HCT116 (cell line): ENCODE measurements at regions not wholly inside any gene's neighbourhood (a gene's known extent, or its start where the extent isn't known, plus 50 kb on each side); places are given as distances from the start of the nearest gene placed in this dataset.

Source experiments
- ATAC-seq: fragments of 200-7000 bp; cut with Tn5 transposase; 2 replicates; pipeline ENCODE4 v1.9.1; 2020; ENCODE audit warnings: mild to moderate bottlenecking, moderate library complexity
- BruUV-seq: library from RNA; stranded (reverse); fragments of 400-500 nt; replicated peaks from 2 replicates; lab custom pipeline; 2021; lab: Mats Ljungman, UMichigan
- CTCF ChIA-PET: fragments of 300-600 bp; sonication (Branson Sonifier 250); formaldehyde crosslinking; loops from one replicate; lab custom pipeline; 2021; ENCODE audit warnings: antibody characterized with exemption; lab: Charles Lee
- POLR2A ChIA-PET: fragments of 300-600, 350-600 bp; sonication (Branson Sonifier 250); formaldehyde crosslinking; loops from one replicate; lab custom pipeline; 2021; ENCODE audit warnings: antibody characterized with exemption; lab: Charles Lee
- RAD21 ChIA-PET, 2 experiments: fragments of 300-600 bp; sonication (Branson Sonifier 250); formaldehyde crosslinking; loops; one replicate each; lab custom pipeline; 2023; ENCODE audit warnings: low total read pairs in 2 of 2; ENCODE audit not compliant: uncharacterized antibody in 2 of 2, unreplicated experiment in 2 of 2, low non-redundant PET in 1 of 2; lab: Charles Lee
- DNase-seq: peaks from one replicate; pipeline ENCODE4 v3.0.0-alpha.2; 2010; ENCODE audit warnings: low read depth, low spot score
- H2AFZ ChIP-seq: fragments of 200-600 bp; shearing (Covaris generic), sonication (generic); 2 replicates; pipeline ENCODE4 v1.6.1; 2017; ENCODE audit warnings: low read depth, mixed run types, mixed read lengths, antibody characterized with exemption, low read length; ENCODE audit not compliant: poor library complexity, severe bottlenecking
- H3K27ac ChIP-seq: 2 replicates; pipeline ENCODE4 v1.5.1; 2012; ENCODE audit warnings: low read depth, low read length
- H3K27me3 ChIP-seq: fragments of 200-600 bp; sonication (generic); 2 replicates; pipeline ENCODE4 v1.6.1; 2016; ENCODE audit warnings: mixed run types, low read length, mixed read lengths; ENCODE audit not compliant: insufficient read depth
- H3K36me3 ChIP-seq, 2 experiments: fragments of 200-500 bp in 1 of 2; fragments of 200-600 bp in 1 of 2; sonication (Bioruptor generic) in 1 of 2; sonication (generic) in 1 of 2; 2 replicates each; pipeline versions ENCODE4 v1.5.1 to v1.6.1; 2014 to 2016; ENCODE audit warnings: low read length in 2 of 2, inconsistent platforms in 1 of 2, mixed read lengths in 1 of 2, mixed run types in 1 of 2; ENCODE audit not compliant: insufficient read depth in 2 of 2, control insufficient read depth in 1 of 2
- H3K4me1 ChIP-seq, 2 experiments: fragments of 200-600 bp in 1 of 2; sonication (generic) in 1 of 2; 2 replicates each; pipeline versions ENCODE4 v1.5.1 to v1.6.1; 2012 to 2017; ENCODE audit warnings: low read length in 2 of 2, inconsistent platforms in 1 of 2, mild to moderate bottlenecking in 1 of 2, mixed read lengths in 1 of 2, mixed run types in 1 of 2, moderate library complexity in 1 of 2; ENCODE audit not compliant: insufficient read depth in 2 of 2, control insufficient read depth in 1 of 2
- H3K4me2 ChIP-seq: fragments of 200-600 bp; sonication (generic); 2 replicates; pipeline ENCODE4 v1.6.1; 2017; ENCODE audit warnings: mixed run types, low read length, mixed read lengths
- H3K4me3 ChIP-seq, 2 experiments: fragments of 200-600 bp in 1 of 2; sonication (generic) in 1 of 2; replicated peaks in 1 of 2; 2 replicates each; pipeline ENCODE4 v1.5.1; 2011 to 2016; ENCODE audit warnings: low read length in 2 of 2, control low read depth in 1 of 2, low read depth in 1 of 2, mild to moderate bottlenecking in 1 of 2, mixed read lengths in 1 of 2, mixed run types in 1 of 2
- H3K79me2 ChIP-seq: fragments of 200-600 bp; sonication (generic); 2 replicates; pipeline ENCODE4 v1.6.1; 2017; ENCODE audit warnings: mild to moderate bottlenecking, mixed run types, low read length, moderate library complexity, mixed read lengths; ENCODE audit not compliant: insufficient read depth
- H3K9ac ChIP-seq: fragments of 200-600 bp; sonication (generic); 2 replicates; pipeline ENCODE4 v1.6.1; 2016; ENCODE audit warnings: low read length, mixed read lengths
- H3K9me2 ChIP-seq: fragments of 200-600 bp; sonication (generic), shearing (Covaris generic); 2 replicates; pipeline ENCODE4 v1.6.1; 2017; ENCODE audit warnings: mixed run types, mild to moderate bottlenecking, moderate library complexity; ENCODE audit not compliant: insufficient read depth
- H3K9me3 ChIP-seq, 2 experiments: fragments of 200-500 bp in 1 of 2; fragments of 200-600 bp in 1 of 2; sonication (Bioruptor generic) in 1 of 2; sonication (generic) in 1 of 2; 2 replicates each; pipeline ENCODE4 v1.6.1; 2014 to 2017; ENCODE audit warnings: low read length in 2 of 2, mixed read lengths in 2 of 2, inconsistent platforms in 1 of 2, low read depth in 1 of 2, mild to moderate bottlenecking in 1 of 2, mixed run types in 1 of 2, moderate library complexity in 1 of 2; ENCODE audit not compliant: control insufficient read depth in 1 of 2, insufficient read depth in 1 of 2
- H4K20me1 ChIP-seq: fragments of 200-600 bp; sonication (generic), shearing (Covaris generic); 2 replicates; pipeline ENCODE4 v1.6.1; 2017; ENCODE audit warnings: mixed run types, mild to moderate bottlenecking, moderate library complexity; ENCODE audit not compliant: insufficient read depth
- CEBPB ChIP-seq: IDR thresholded peaks from 2 replicates; pipeline ENCODE4 v1.6.1; 2012; ENCODE audit warnings: low read depth
- EGR1 ChIP-seq: IDR thresholded peaks from 2 replicates; pipeline ENCODE4 v1.6.1; 2012; ENCODE audit warnings: low read depth
- EZH2phosphoT487 ChIP-seq: fragments of 200-600 bp; IDR thresholded peaks from 2 replicates; pipeline ENCODE4 v1.6.1; 2018; ENCODE audit warnings: antibody characterized with exemption, borderline replicate concordance
- FOSL1 ChIP-seq: IDR thresholded peaks from 2 replicates; pipeline ENCODE4 v1.6.1; 2012; ENCODE audit warnings: low read depth
- POLR2AphosphoS5 ChIP-seq: IDR thresholded peaks from 2 replicates; pipeline ENCODE4 v1.6.1; 2011; ENCODE audit warnings: mild to moderate bottlenecking, low read depth, low read length, moderate library complexity
- SIN3A ChIP-seq: IDR thresholded peaks from 2 replicates; pipeline ENCODE4 v1.6.1; 2012; ENCODE audit warnings: low read depth
- ZNF274 ChIP-seq: fragments of 200-500 bp; sonication (Bioruptor generic); IDR thresholded peaks from 2 replicates; pipeline ENCODE4 v1.6.1; 2014; ENCODE audit warnings: mild to moderate bottlenecking, low read depth, low read length, inconsistent platforms
- intact Hi-C: fragments of 100-400 bp; cut with micrococcal nuclease; formaldehyde crosslinking; loops from 2 replicates; pipeline ENCODE4 v1.10.0; 2022
- TF ChIP-seq, protein P1 (sequence below): IDR thresholded peaks from 2 replicates; pipeline ENCODE4 v1.6.1; 2012
- TF ChIP-seq, protein P2 (sequence below): IDR thresholded peaks from 2 replicates; pipeline ENCODE4 v1.6.1; 2011; ENCODE audit warnings: mild to moderate bottlenecking, low read length, moderate library complexity; ENCODE audit not compliant: insufficient replicate concordance; ENCODE audit errors: extremely low read depth
- TF ChIP-seq, protein P3 (sequence below): IDR thresholded peaks from 2 replicates; pipeline ENCODE4 v1.6.1; 2012; ENCODE audit warnings: low read depth

DNA sequence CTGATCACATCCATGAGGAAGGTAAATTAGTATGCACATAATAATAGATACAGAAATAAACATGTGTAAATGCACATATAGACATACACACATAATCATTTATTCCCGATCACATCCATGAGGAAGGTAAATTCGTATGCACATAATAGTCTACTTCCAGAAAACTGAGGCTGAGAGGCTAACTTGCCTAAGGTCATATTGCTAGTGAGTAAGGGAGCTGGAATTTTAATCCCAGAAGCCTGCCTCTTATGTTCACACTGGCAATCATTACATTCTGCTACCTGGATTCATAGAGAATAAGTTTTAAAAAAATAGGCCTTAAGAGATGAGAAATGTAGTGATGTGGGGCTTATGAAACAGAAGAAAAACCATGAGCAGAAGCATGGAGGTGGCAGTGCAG is 716.3 kb downstream of the BRINP1 start:
- no peaks in the 10 kb centered on the region for H4K20me1 ChIP-seq
- H3K27me3 ChIP-seq, result no peaks in the 10 kb centered on the region
- POLR2A ChIA-PET, result no interaction called here
- no peaks in the 10 kb centered on the region for H3K79me2 ChIP-seq
- H3K36me3 ChIP-seq, result no peaks in the 10 kb centered on the region
- no peak overlapping the region for H3K4me2 ChIP-seq
- BruUV-seq, result no TSS peak
- H3K9ac ChIP-seq, result no peak overlapping the region
- ATAC-seq (no peak), DNase-seq (no peak)
- H3K9me3 ChIP-seq, result peaks cover 0 to 20% of the 10 kb centered on the region in 2 experiments; a peak in 2 of 4 replicates
- CTCF ChIA-PET, result no interaction called here
- RAD21 ChIA-PET, result no interaction called here
- intact Hi-C loops, result no loop called here
- no peaks in the 10 kb centered on the region for H3K9me2 ChIP-seq
- no peak overlapping the region for H2AFZ ChIP-seq
- H3K4me1 ChIP-seq, result no peaks in the 10 kb centered on the region
- no peak overlapping the region for H3K4me3 ChIP-seq
- no peak overlapping the region for H3K27ac ChIP-seq
- TF ChIP-seq, protein P1, sequence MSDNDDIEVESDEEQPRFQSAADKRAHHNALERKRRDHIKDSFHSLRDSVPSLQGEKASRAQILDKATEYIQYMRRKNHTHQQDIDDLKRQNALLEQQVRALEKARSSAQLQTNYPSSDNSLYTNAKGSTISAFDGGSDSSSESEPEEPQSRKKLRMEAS, result no peak
- TF ChIP-seq SIN3A, result no peak
- TF ChIP-seq CEBPB, result no peak
- TF ChIP-seq, protein P2, sequence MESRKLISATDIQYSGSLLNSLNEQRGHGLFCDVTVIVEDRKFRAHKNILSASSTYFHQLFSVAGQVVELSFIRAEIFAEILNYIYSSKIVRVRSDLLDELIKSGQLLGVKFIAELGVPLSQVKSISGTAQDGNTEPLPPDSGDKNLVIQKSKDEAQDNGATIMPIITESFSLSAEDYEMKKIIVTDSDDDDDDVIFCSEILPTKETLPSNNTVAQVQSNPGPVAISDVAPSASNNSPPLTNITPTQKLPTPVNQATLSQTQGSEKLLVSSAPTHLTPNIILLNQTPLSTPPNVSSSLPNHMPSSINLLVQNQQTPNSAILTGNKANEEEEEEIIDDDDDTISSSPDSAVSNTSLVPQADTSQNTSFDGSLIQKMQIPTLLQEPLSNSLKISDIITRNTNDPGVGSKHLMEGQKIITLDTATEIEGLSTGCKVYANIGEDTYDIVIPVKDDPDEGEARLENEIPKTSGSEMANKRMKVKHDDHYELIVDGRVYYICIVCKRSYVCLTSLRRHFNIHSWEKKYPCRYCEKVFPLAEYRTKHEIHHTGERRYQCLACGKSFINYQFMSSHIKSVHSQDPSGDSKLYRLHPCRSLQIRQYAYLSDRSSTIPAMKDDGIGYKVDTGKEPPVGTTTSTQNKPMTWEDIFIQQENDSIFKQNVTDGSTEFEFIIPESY, result no peak
- no peak for TF ChIP-seq POLR2AphosphoS5
- no peak for TF ChIP-seq EZH2phosphoT487
- no peak for TF ChIP-seq ZNF274
- TF ChIP-seq, protein P3, sequence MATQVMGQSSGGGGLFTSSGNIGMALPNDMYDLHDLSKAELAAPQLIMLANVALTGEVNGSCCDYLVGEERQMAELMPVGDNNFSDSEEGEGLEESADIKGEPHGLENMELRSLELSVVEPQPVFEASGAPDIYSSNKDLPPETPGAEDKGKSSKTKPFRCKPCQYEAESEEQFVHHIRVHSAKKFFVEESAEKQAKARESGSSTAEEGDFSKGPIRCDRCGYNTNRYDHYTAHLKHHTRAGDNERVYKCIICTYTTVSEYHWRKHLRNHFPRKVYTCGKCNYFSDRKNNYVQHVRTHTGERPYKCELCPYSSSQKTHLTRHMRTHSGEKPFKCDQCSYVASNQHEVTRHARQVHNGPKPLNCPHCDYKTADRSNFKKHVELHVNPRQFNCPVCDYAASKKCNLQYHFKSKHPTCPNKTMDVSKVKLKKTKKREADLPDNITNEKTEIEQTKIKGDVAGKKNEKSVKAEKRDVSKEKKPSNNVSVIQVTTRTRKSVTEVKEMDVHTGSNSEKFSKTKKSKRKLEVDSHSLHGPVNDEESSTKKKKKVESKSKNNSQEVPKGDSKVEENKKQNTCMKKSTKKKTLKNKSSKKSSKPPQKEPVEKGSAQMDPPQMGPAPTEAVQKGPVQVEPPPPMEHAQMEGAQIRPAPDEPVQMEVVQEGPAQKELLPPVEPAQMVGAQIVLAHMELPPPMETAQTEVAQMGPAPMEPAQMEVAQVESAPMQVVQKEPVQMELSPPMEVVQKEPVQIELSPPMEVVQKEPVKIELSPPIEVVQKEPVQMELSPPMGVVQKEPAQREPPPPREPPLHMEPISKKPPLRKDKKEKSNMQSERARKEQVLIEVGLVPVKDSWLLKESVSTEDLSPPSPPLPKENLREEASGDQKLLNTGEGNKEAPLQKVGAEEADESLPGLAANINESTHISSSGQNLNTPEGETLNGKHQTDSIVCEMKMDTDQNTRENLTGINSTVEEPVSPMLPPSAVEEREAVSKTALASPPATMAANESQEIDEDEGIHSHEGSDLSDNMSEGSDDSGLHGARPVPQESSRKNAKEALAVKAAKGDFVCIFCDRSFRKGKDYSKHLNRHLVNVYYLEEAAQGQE, result no peak
- TF ChIP-seq EGR1, result no peak
- no peak for TF ChIP-seq FOSL1
